ENCODE measurements at regions not wholly inside any gene's neighbourhood (a gene's known extent, or its start where the extent isn't known, plus 50 kb on each side); places are given as distances from the start of the nearest gene placed in this dataset.

DNA sequence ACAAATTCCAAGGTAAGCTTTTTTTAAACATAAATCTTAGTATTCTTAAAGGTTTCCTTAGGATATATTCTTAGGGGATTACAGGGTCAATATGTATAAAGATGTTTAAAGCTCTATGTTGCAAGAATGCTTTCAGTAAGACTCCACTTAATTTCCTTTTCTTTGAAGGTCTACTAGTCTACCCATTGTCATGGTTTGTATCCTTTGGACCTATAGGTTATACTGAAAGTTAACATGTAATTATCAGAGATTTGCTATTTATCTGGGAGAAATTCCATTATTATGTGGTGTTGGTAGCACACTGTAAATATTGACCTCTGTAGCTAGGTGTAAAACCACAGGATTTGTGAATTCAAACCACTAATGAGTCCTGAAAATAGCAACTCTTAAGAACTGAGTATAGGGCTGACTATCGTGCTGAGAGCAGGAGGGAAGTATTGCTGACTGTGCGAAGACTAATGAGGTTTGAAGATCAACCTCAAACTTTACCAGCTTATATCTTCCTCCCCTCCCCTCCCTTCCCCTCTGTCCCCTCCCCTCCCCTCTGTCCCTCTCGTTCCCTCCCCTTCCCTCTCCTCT is 85.6 kb downstream of the GADD45G start:
- WGBS, 2 experiments (ENCODE audit: extremely low coverage in 1 of 2, insufficient coverage in 1 of 2, insufficient read length in 1 of 2, insufficient replicate concordance in 2 of 2, low coverage in 1 of 2, low lambda C conversion rate in 2 of 2, missing lambda C conversion rate in 1 of 2) = 85% methylated on average over 2 of the region's 3 CpGs; no CpG with 5 or more reads in 1 of the 2 experiments
- no peak overlapping the region for H2BK20ac ChIP-seq (ENCODE audit: low read length)
- no peak overlapping the region for H2AFZ ChIP-seq (ENCODE audit: low read length)
- ChIA-PET CTCF (ENCODE audit: partially characterized antibody) (interaction anchor here (1.0 to 1.2 kb wide), 4 partner anchors 9 to 64 kb away, joined by 3 to 4 read pairs (median 3); no protein-coding TSS in a partner anchor), POLR2A (ENCODE audit: partially characterized antibody) (interaction anchor here (1.0 to 1.5 kb wide), 2 partner anchors 12 to 14 kb away, joined by 3 read pairs; no protein-coding TSS in a partner anchor)
- H4K91ac ChIP-seq (replicated peaks; ENCODE audit: insufficient read length, low read length) = no peak overlapping the region
- H3K79me1 ChIP-seq (ENCODE audit: low read depth, low read length) = no peaks in the 10 kb centered on the region
- H2BK15ac ChIP-seq (ENCODE audit: low read length) = no peak overlapping the region
- H4K5ac ChIP-seq (ENCODE audit: insufficient read length, low read depth, low read length) = no peak overlapping the region
- no peak for TF ChIP-seq SP2 (IDR thresholded peaks at IDR 0.05; ENCODE audit: low read length)
- no peak for TF ChIP-seq SAP30 (IDR thresholded peaks at IDR 0.05; ENCODE audit: insufficient read depth, insufficient replicate concordance, low read length)
- TF ChIP-seq TEAD4 (IDR thresholded peaks at IDR 0.05; ENCODE audit: low read depth, low read length) = no peak
- TF ChIP-seq USF2 (IDR thresholded peaks at IDR 0.05; ENCODE audit: low read length) = no peak
- no peak for TF ChIP-seq HDAC6 (IDR thresholded peaks at IDR 0.05; ENCODE audit: low read depth, low read length)
- TF ChIP-seq, protein P1, sequence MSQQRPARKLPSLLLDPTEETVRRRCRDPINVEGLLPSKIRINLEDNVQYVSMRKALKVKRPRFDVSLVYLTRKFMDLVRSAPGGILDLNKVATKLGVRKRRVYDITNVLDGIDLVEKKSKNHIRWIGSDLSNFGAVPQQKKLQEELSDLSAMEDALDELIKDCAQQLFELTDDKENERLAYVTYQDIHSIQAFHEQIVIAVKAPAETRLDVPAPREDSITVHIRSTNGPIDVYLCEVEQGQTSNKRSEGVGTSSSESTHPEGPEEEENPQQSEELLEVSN (IDR thresholded peaks at IDR 0.05) = no peak
- no peak for TF ChIP-seq RXRA (IDR thresholded peaks at IDR 0.05; ENCODE audit: insufficient read depth, low read depth, low read length)
- no peaks in the 10 kb centered on the region for H3K23me2 ChIP-seq (ENCODE audit: low read depth, low read length)
- no peak overlapping the region for H2BK120ac ChIP-seq (replicated peaks; ENCODE audit: low read depth, low read length)
- H3K36me3 ChIP-seq (ENCODE audit: control insufficient read depth in 2 of 4, insufficient read depth in 4 of 4, low read length in 3 of 4) = no peaks in the 10 kb centered on the region
- no peak overlapping the region for H3K4ac ChIP-seq (replicated peaks; ENCODE audit: insufficient read length, low read depth, low read length)
- no peak overlapping the region for H3K4me2 ChIP-seq (ENCODE audit: insufficient read depth in 1 of 2, low read depth in 2 of 2, low read length in 2 of 2)
- no peak overlapping the region for H3K56ac ChIP-seq (replicated peaks; ENCODE audit: insufficient read length, low read depth, low read length)
- DNase-seq (ENCODE audit: low read depth in 1 of 2, low spot score in 2 of 2) = no peak
- H2AK5ac ChIP-seq (ENCODE audit: low read depth, low read length) = no peak overlapping the region
- no peak overlapping the region for H3K4me3 ChIP-seq (ENCODE audit: extremely low read depth in 1 of 4, insufficient read depth in 2 of 4, low read depth in 3 of 4, low read length in 4 of 4)
- H3K9me3 ChIP-seq (ENCODE audit: insufficient read depth in 2 of 2, low read depth in 1 of 2, low read length in 1 of 2) = no peaks in the 10 kb centered on the region
- H3K27me3 ChIP-seq (replicated peaks in 1 of 4; ENCODE audit: control insufficient read depth in 3 of 4, extremely low read depth in 1 of 4, insufficient read depth in 3 of 4, low read length in 3 of 4) = no peaks in the 10 kb centered on the region
- H3K4me1 ChIP-seq (replicated peaks in 1 of 4; ENCODE audit: control insufficient read depth in 3 of 4, insufficient read depth in 4 of 4, low read length in 3 of 4) = peaks cover 3 to 18% (median 10%) of the 10 kb centered on the region in 4 experiments
- no peak overlapping the region for H2BK12ac ChIP-seq (ENCODE audit: low read depth, low read length)
- no peak overlapping the region for H3K9ac ChIP-seq (replicated peaks in 1 of 4; ENCODE audit: extremely low read depth in 1 of 4, low read depth in 3 of 4, low read length in 3 of 4)
- H3K23ac ChIP-seq (ENCODE audit: insufficient read length) = no peak overlapping the region
- no peak overlapping the region for H3K27ac ChIP-seq (ENCODE audit: low read depth, low read length)
- no peak overlapping the region for H3K14ac ChIP-seq (ENCODE audit: insufficient read length)
- no peak overlapping the region for H3K18ac ChIP-seq (ENCODE audit: extremely low read depth, low read length)
- H3K79me2 ChIP-seq (ENCODE audit: control insufficient read depth in 1 of 2, insufficient read depth in 2 of 2, low read length in 2 of 2) = no peaks in the 10 kb centered on the region
- no peak overlapping the region for H4K8ac ChIP-seq (ENCODE audit: extremely low read depth, insufficient read depth, low read length)
- H4K20me1 ChIP-seq (replicated peaks in 1 of 2; ENCODE audit: control insufficient read depth in 1 of 2, insufficient read depth in 2 of 2, low read length in 2 of 2) = no peaks in the 10 kb centered on the region
- FAIRE-seq = no peak
- H2BK5ac ChIP-seq (ENCODE audit: low read depth, low read length) = no peak overlapping the region

Measured in H1 (cell line).